HFF-Myc (cell line): ENCODE measurements at regions not wholly inside any gene's neighbourhood (a gene's known extent, or its start where the extent isn't known, plus 50 kb on each side); places are given as distances from the start of the nearest gene placed in this dataset.

Source experiments
- DNase-seq: peaks from one replicate; pipeline ENCODE4 v3.0.0-alpha.2; 2011; ENCODE audit warnings: low read depth; ENCODE audit errors: extremely low read depth
- H3K4me3 ChIP-seq: replicated peaks from 2 replicates; pipeline ENCODE4 v1.5.1; 2011; ENCODE audit warnings: low read depth, mild to moderate bottlenecking, control low read depth, low read length
- CTCF ChIP-seq: IDR thresholded peaks from 2 replicates; pipeline ENCODE4 v1.5.1; 2012; ENCODE audit warnings: mild to moderate bottlenecking, low read depth, low read length, control low read depth; ENCODE audit errors: missing control alignments

DNA sequence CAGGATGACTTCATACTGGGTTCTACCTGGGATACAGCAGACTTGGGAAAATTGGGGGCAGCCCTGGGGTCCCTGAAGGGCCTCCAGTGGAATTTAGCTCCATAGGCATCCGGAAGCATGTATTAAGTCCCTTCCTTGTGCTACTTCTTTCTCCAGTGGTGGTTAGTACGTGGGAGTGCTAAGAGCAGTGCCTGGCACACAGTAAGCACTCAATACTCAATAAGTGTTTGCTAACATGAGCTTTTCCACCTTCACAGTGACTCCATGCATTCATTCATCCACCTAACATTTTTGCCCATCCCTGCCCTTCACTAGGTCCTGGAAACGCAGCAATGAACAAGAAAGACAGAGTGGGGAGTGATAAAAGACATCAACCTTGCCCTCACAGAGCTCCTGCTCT lies 120.5 kb downstream of the MN1 start:
- no peak for TF ChIP-seq CTCF
- no peak for DNase-seq
- no peak overlapping the region for H3K4me3 ChIP-seq

GRCh38 chr22:27682437-27682836 lies 119.1 kb downstream of the MN1 start:
- no peak overlapping the region for H3K4me3 ChIP-seq
- DNase-seq: no peak
- peak; percentile 26 for TF ChIP-seq CTCF

- no peak for DNase-seq
- no peak overlapping the region for H3K4me3 ChIP-seq
- no peak for TF ChIP-seq CTCF
Measured at GRCh38 chr22:27684901-27685300, 116.7 kb downstream of the MN1 start.

DNA sequence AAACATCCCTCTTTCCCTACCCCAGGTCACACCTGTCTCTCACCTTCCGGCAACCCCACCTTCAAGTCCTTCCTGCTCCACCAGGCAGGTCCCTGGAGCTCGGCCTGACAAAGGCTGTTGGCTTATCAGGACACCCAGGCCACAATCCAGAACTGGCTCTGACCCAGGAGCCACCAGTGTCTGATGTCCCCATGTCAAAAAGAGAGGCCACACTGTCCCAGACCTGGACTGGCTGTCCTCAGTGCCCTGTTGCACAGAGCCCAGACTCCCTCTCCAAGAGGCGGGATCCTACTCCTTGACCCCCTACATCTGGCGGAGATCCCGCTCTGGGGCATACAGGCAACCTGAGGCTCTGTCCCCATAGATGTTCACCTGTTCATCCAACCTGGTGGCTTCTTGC lies 116.0 kb downstream of the MN1 start:
- DNase-seq: no peak
- H3K4me3 ChIP-seq: no peak overlapping the region
- no peak for TF ChIP-seq CTCF

DNA sequence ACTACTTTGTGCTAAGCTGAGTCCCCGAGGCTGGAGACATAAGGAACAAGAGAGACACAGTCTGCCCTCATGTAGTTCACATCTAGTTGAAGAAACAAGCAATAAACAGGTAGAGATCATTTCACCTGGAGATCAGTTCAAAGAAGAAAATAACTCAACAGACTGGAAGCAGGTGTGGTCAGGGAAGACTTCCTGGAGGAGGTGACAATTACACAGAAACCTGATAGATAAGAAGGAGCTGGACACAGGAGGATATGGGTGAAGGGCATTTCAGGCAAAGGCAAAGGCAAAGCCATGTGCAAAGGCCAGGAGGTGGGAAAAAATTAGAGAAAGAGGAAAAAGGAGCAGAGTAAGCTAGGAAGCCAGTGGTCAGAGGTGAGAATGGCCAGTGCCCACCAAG lies 115.6 kb downstream of the MN1 start:
- DNase-seq: no peak
- TF ChIP-seq CTCF: no peak
- no peak overlapping the region for H3K4me3 ChIP-seq

DNA sequence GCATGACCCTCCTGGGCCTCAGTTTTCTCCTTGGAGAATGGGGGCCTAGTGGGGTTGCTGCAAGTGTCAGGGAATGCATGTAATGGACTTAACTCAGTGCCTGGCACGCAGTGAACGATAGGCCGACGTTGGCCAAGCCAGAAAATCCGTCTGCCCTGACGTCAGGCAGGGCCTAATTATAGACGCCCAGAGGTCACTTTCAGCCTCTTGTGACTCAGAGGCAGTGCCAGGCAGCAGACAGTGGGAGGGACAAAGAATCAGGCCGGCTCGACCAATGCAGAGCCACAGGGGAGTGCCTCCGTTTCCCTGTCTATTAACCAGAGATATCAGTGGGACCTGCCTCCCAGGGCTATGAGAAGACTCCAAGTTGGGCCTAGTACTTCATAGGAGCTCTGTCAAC lies 115.0 kb downstream of the MN1 start:
- DNase-seq: no peak
- no peak for TF ChIP-seq CTCF
- H3K4me3 ChIP-seq: no peak overlapping the region

- no peak for DNase-seq
- no peak overlapping the region for H3K4me3 ChIP-seq
- no peak for TF ChIP-seq CTCF
Measured at GRCh38 chr22:27687984-27688545, 113.5 kb downstream of the MN1 start.
